GM13976 (cell line): ENCODE measurements at regions not wholly inside any gene's neighbourhood (a gene's known extent, or its start where the extent isn't known, plus 50 kb on each side); places are given as distances from the start of the nearest gene placed in this dataset.

Experiments used
- DNase-seq: peaks from one replicate; pipeline ENCODE4 v3.0.0; 2012; ENCODE audit warnings: low spot score
- in situ Hi-C: fragments of 300-500 bp; cut with MboI; formaldehyde crosslinking; loops from one replicate; pipeline ENCODE4 v1.12.0; 2022; ENCODE audit warnings: low sequenced_read_pairs, mixed read lengths, inconsistent platforms; ENCODE audit not compliant: unreplicated experiment
- TF ChIP-seq, protein P1 (sequence below): IDR thresholded peaks from 2 replicates; pipeline ENCODE4 v1.5.1; 2012; ENCODE audit warnings: borderline replicate concordance, mild to moderate bottlenecking; ENCODE audit not compliant: insufficient read depth; ENCODE audit errors: extremely low read depth, missing control alignments, control extremely low read depth

DNA sequence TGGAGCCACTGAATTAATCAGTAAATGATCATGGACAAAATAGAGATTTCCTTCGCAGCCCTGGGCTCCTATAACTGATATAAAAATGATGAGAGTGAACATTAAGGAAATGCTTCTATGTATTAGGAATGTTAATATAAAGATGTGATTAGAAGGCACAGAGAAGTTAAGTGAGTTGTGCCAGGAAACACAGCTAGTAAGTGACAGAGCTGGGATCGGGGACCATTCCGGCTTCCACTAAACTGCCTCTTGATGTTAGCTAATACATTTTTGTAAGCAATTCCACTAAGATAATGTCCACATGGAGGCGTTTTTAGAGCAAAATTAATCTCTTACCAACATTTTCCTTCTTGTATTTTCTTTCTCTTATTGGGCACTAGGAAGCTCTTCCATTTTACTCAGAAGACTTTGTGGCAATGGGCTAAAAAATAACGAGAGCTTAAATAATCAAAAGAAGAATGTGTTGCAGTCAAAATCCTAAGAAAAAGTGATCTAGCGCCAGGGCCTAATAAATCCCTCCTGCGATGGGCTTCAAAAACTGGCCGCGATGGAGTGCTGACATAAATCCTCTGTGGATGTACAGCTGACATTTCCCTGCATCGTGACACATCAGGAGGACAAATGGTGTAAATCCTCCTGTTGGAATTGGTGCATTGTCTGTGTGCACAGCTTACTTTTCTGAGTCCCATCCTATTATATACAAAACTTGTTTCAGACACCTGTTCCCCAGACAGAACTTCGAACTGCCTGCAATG, 326.1 kb upstream of the MAF start:
- no peak for DNase-seq
- TF ChIP-seq, protein P1, sequence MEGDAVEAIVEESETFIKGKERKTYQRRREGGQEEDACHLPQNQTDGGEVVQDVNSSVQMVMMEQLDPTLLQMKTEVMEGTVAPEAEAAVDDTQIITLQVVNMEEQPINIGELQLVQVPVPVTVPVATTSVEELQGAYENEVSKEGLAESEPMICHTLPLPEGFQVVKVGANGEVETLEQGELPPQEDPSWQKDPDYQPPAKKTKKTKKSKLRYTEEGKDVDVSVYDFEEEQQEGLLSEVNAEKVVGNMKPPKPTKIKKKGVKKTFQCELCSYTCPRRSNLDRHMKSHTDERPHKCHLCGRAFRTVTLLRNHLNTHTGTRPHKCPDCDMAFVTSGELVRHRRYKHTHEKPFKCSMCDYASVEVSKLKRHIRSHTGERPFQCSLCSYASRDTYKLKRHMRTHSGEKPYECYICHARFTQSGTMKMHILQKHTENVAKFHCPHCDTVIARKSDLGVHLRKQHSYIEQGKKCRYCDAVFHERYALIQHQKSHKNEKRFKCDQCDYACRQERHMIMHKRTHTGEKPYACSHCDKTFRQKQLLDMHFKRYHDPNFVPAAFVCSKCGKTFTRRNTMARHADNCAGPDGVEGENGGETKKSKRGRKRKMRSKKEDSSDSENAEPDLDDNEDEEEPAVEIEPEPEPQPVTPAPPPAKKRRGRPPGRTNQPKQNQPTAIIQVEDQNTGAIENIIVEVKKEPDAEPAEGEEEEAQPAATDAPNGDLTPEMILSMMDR: no peak
- in situ Hi-C loops: no loop called here

DNA sequence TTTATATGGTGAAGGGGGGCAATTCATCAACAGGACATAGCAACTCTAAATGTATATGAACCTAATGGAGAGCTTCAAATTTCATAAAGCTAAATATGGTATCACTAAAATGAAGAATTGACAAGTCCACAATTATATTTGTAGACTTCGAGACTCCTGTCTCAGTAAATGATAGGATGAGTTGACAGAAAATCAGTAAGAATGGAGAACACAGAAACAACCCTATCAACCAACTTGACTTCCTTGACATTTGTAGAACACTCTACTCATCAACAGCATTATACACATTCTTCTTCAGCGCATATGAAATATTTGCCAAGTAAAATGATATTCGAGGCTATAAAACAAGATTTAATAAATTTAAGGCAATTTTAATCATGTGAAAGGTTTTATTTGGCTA, 322.9 kb upstream of the MAF start:
- in situ Hi-C loops: no loop called here
- no peak for DNase-seq
- TF ChIP-seq, protein P1: no peak

DNA sequence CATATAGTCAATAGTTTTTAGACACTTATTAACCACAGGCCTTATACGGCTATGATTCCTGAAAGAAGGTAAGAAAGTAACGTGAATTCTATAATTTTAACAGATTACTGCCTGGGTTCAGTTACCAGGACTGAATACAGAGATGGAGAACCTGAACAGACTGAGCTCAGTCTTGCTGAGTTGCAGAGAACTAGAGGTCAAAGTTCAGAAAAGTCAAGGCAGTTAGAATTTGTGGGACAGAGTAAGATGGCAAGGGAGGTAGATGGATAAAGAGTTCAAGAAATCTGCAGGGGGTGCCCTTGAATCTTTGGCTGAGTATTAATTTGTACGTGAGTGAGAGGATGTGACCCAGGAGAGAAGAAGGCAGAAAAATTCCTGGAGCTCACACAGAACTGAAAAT, 320.1 kb upstream of the MAF start:
- TF ChIP-seq, protein P1: no peak
- no peak for DNase-seq
- in situ Hi-C loops: no loop called here

DNA sequence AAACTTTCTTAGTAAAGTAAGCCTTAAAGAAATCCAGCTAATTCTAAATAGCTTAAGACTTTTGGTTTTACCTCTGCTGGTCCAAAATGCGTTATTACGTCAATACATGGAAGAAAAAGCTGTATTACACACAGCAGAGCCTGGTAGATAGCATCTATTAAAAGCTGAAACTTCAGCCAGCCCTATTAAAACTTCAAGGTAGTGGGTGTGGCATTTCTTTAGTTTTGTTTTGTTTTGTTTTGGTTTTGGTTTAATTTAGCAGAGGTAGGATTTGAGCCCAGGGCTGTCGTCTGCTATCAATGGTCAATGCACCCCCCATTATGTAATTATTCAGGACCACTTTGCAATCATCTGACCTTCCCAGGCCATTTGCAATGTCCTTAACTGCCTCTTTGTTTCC, 318.4 kb upstream of the MAF start:
- DNase-seq: no peak
- in situ Hi-C loops: no loop called here
- TF ChIP-seq, protein P1: no peak

DNA sequence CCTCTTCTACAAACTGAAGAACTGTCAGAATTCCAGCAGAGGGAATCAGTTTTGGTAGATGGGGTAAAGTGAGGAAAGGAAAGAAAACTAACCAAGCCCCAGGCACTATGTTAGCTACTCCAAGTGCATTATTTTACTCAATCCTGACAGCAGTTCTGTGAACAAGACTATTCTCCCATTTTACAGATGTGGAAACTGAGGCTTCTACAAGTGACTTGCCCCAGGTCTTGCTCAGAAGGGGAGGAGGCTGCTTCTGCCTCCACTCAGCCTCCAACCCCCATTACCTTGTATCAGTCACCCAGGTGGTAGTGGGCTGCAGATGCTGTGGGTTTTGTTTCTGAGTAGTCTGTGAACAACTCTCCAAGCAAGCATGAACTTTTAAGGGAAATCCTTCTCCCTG, 315.2 kb upstream of the MAF start:
- in situ Hi-C loops: no loop called here

DNA sequence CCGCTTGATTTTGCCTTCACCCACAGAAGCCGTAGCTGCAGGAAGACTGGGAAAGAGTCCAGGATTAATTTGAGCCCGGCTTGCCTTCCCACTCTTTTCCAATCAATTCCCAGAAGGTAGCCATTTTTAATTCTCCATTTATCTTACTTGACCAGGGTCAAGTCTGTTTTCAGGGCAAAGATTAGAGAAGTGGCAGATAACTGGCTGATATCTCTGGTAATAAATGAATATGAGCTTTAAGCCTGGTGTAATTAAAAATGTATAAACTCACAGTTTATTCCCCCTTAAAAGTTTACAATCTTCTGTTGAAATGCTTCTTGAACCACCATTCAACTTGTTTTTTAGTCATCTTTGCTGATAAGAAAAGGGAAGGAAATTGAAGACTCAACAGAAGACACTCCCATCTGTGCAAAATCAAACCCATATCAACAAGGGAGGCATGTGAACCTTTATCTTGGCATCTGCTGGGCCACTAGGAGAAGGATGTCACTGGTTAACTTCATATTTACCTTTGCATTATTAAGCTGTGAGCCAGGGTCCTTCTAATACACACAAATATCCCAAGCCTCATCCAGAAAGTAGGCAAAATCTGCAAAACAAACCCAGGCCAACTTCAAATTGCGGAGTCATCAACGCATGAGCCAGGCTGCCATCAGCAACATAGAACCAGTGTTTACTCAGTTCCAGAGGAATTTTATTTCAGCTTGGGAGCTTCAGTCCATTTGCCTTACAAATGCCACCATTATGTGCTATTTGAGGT, 314.6 kb upstream of the MAF start:
- in situ Hi-C loops: no loop called here

More for the DNA sequence above, 315.2 kb upstream of the MAF start:
- TF ChIP-seq, protein P1: no peak
- DNase-seq: no peak

More for the DNA sequence above, 314.6 kb upstream of the MAF start:
- TF ChIP-seq, protein P1: no peak
- no peak for DNase-seq
